ENCODE measurements at regions not wholly inside any gene's neighbourhood (a gene's known extent, or its start where the extent isn't known, plus 50 kb on each side); places are given as distances from the start of the nearest gene placed in this dataset.

DNA sequence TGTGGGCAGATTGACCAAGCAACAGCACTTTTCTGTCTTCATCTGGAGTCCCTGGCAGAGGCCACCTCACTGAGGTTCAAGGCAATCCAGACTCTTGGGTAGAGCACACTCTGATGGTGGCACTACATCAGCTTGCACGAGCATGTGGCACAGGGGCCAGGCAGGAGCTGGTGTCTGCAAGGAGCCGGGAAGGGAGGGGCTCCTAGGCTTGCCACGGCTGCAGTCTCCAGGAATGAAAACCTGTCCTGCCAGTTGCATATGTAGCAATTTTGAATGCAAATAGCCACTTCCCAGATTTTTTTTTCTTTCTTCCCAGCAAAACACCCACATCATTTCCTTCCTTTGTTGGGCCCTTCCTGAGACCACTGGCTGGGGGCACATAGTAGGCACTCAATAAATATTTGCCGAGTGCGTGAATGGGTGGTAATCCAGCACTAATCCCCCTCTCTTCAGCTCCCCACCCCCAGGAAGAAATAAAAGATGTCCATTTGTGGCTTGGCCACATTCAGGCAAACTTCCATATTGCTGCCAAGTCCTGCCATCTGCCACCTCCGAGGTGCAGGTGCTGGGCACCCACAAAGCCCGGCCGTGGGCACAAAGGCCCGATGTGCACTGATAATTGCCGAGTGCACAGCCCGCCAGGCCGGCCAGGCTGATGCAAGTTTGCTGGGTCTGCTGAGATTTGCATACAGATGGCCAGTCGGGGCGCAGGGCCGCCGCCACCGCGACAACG is 72.4 kb downstream of the MYCN start:
- Histone ChIP-seq H3K27me3 (peaks cover 26% of the 10 kb centered on the region), H3K4me1 (no peaks in the 10 kb centered on the region), H3K9me3 (peaks cover 8% of the 10 kb centered on the region), H3K4me3 (ENCODE audit: low read depth, low read length) (no peak overlapping the region), H3K36me3 (no peaks in the 10 kb centered on the region)
- DNase-seq: no peak
- TF ChIP-seq CTCF (IDR thresholded peaks at IDR 0.05; ENCODE audit: low read depth, low read length): no peak

DNA sequence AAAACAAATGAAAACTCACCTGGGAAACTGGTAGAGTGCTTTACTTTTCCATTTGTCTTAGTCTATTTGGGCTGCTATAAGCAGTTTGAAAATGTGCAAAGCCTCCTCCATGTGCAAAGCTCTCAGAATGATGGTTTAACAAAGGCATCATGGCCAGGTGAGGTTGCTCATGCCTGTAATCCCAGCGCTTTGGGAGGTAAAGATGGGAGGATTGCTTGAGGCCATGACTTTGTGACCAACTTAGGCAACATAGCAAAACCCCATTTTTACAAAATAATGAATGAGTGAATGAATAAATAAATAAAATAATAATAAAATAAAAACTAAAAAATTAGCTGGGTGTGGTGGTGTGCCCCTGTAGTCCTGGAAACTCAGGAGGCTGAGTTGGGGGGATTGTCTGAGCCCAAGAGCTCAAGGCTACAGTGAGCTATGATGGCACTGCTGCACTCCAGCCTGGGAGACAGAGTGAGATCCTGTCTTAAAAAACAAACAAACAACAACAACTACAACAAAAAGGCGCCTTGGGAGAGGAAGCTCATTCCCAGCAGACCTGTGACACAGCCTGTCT is 71.8 kb downstream of the MYCN start:
- Histone ChIP-seq H3K9me3 (peaks cover 9% of the 10 kb centered on the region), H3K36me3 (no peaks in the 10 kb centered on the region), H3K4me3 (ENCODE audit: low read depth, low read length) (no peak overlapping the region), H3K4me1 (no peaks in the 10 kb centered on the region), H3K27me3 (peaks cover 26% of the 10 kb centered on the region)
- no peak for TF ChIP-seq CTCF (IDR thresholded peaks at IDR 0.05; ENCODE audit: low read depth, low read length)
- peak; percentile 89 for DNase-seq

DNA sequence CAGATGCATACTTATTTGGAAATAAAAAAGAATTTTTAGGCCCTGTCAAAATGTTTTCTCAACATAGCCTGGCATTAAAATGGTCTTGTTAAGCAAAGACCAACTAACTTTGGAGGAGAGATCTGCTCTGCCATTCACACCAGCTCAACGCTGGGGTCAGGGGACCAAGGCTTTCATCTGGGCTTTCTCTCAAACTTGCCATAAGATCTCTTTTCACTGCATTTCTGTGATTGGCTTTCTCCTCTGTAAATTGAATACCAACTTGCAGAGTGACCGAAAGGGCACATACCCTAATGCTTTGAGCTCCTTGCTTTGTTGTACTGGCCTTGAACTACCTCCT is 71.2 kb downstream of the MYCN start:
- Histone ChIP-seq H3K9me3 (peaks cover 14% of the 10 kb centered on the region), H3K4me1 (no peaks in the 10 kb centered on the region), H3K4me3 (ENCODE audit: low read depth, low read length) (no peak overlapping the region), H3K27me3 (peaks cover 26% of the 10 kb centered on the region), H3K36me3 (no peaks in the 10 kb centered on the region)
- TF ChIP-seq CTCF (IDR thresholded peaks at IDR 0.05; ENCODE audit: low read depth, low read length): no peak
- DNase-seq: peak; percentile 90

DNA sequence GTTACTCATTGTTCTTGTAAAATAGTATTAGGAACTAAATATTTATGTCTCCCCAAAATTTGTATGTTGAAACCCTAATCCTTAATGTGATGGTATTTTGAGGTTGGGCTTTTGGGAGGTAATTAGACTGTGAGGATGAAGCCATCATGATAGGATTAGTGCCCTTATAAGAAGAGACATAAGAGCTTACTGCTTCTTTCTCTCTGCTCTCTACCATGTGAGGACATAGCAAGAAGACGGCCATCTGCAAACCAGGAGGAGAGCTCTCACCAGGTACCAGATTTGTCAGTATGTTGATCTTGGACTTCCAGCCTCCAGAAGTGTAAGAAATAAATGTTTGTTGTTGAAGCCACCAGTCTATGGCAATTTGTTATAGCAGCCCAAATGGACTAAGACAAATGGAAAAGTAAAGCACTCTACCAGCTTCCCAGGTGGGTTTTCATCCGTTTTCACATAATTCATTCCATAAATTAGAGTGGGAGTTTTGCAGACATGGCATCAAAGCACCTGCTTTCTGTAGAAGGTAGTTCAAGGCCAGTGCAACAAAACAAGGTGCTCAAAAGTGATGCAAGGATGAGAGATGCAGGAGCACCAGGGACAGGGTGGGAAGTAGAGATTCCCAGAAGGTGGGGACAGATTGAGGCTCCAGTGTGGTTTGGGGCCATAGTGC is 70.7 kb downstream of the MYCN start:
- H3K27me3 ChIP-seq: peaks cover 26% of the 10 kb centered on the region
- no peak overlapping the region for H3K4me3 ChIP-seq (ENCODE audit: low read depth, low read length)
- H3K9me3 ChIP-seq: peaks cover 18% of the 10 kb centered on the region
- no peak for TF ChIP-seq CTCF (IDR thresholded peaks at IDR 0.05; ENCODE audit: low read depth, low read length)
- peak; percentile 87 for DNase-seq
- H3K36me3 ChIP-seq: no peaks in the 10 kb centered on the region
- no peaks in the 10 kb centered on the region for H3K4me1 ChIP-seq

DNA sequence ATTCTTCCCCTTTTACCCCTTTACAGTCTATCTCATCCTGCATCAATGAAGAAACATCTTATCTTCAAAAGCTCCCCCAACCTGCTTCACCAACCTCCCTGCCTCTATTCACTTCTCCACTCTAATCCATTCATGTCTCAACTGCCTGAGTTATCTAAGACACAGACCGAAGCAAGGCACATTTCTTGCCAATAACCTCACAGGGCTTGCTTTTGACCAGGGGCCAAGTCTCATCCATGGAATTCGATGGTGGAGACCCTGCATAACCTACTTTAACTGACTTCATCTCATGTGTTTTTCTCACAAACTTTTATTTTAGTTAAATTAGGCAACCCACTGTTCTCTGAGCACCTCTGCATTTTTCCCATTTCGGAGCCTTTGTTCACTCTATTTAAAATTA is 69.7 kb downstream of the MYCN start:
- H3K9me3 ChIP-seq: peaks cover 18% of the 10 kb centered on the region
- peaks cover 26% of the 10 kb centered on the region for H3K27me3 ChIP-seq
- H3K4me3 ChIP-seq (ENCODE audit: low read depth, low read length): no peak overlapping the region
- TF ChIP-seq CTCF (IDR thresholded peaks at IDR 0.05; ENCODE audit: low read depth, low read length): no peak
- H3K36me3 ChIP-seq: no peaks in the 10 kb centered on the region
- DNase-seq: peak; percentile 89
- H3K4me1 ChIP-seq: no peaks in the 10 kb centered on the region

GRCh38 chr2:16009560-16009959 is 69.2 kb downstream of the MYCN start:
- no peak for TF ChIP-seq CTCF (IDR thresholded peaks at IDR 0.05; ENCODE audit: low read depth, low read length)
- Histone ChIP-seq H3K4me1 (no peaks in the 10 kb centered on the region), H3K4me3 (ENCODE audit: low read depth, low read length) (no peak overlapping the region), H3K36me3 (no peaks in the 10 kb centered on the region), H3K9me3 (peaks cover 18% of the 10 kb centered on the region), H3K27me3 (peaks cover 26% of the 10 kb centered on the region)
- peak; percentile 88 for DNase-seq
